Loucy (cell line): ENCODE measurements at regions not wholly inside any gene's neighbourhood (a gene's known extent, or its start where the extent isn't known, plus 50 kb on each side); places are given as distances from the start of the nearest gene placed in this dataset.

Experiments used
- H2AFZ ChIP-seq: fragments of 200-600 bp; sonication (generic); 2 replicates; pipeline ENCODE4 v1.6.0; 2016; ENCODE audit warnings: antibody characterized with exemption, mild to moderate bottlenecking, low read length, moderate library complexity
- H3F3A ChIP-seq: fragments of 200-600 bp; 2 replicates; pipeline ENCODE4 v1.6.0; 2016; ENCODE audit warnings: antibody characterized with exemption, low read depth, mild to moderate bottlenecking
- H3K27me3 ChIP-seq: fragments of 200-600 bp; sonication (generic); 2 replicates; pipeline ENCODE4 v1.6.1; 2014; ENCODE audit warnings: low read length, mild to moderate bottlenecking; ENCODE audit not compliant: insufficient read depth, poor library complexity, severe bottlenecking
- H3K36me3 ChIP-seq: fragments of 200-600 bp; sonication (generic); 2 replicates; pipeline ENCODE4 v1.6.1; 2016; ENCODE audit warnings: low read length; ENCODE audit not compliant: insufficient read depth
- H3K4me1 ChIP-seq: fragments of 200-600 bp; sonication (generic); 2 replicates; pipeline ENCODE4 v1.5.1; 2014; ENCODE audit warnings: low read length, mild to moderate bottlenecking; ENCODE audit not compliant: insufficient read depth, poor library complexity, severe bottlenecking
- H3K4me2 ChIP-seq: fragments of 200-600 bp; sonication (generic); 2 replicates; pipeline ENCODE4 v1.6.0; 2014; ENCODE audit warnings: antibody characterized with exemption, low read length, low read depth, mild to moderate bottlenecking; ENCODE audit not compliant: poor library complexity, severe bottlenecking
- H3K4me3 ChIP-seq: fragments of 200-600 bp; sonication (generic); 2 replicates; pipeline ENCODE4 v1.5.1; 2014; ENCODE audit warnings: low read length, mild to moderate bottlenecking, mixed read lengths; ENCODE audit not compliant: poor library complexity, severe bottlenecking
- H3K79me2 ChIP-seq: fragments of 200-600 bp; sonication (generic); 2 replicates; pipeline ENCODE4 v1.6.1; 2014; ENCODE audit warnings: low read length; ENCODE audit not compliant: insufficient read depth
- H3K9ac ChIP-seq: fragments of 200-600 bp; sonication (generic); 2 replicates; pipeline ENCODE4 v1.6.0; 2014; ENCODE audit warnings: mild to moderate bottlenecking, low read depth, low read length, moderate library complexity; ENCODE audit not compliant: poor library complexity, severe bottlenecking
- H3K9me2 ChIP-seq: fragments of 200-600 bp; sonication (generic); replicated peaks from 2 replicates; pipeline ENCODE4 v1.6.1; 2016; ENCODE audit warnings: low read depth, low read length, mixed read lengths
- H3K9me3 ChIP-seq: fragments of 200-600 bp; sonication (generic); 2 replicates; pipeline ENCODE4 v1.6.1; 2014; ENCODE audit warnings: mild to moderate bottlenecking, antibody characterized with exemption, low read length, low read depth; ENCODE audit not compliant: insufficient read depth
- H4K20me1 ChIP-seq: fragments of 200-600 bp; sonication (generic); 2 replicates; pipeline ENCODE4 v1.6.0; 2014; ENCODE audit warnings: antibody characterized with exemption, low read length, mild to moderate bottlenecking; ENCODE audit not compliant: insufficient read depth, poor library complexity, severe bottlenecking
- EZH2phosphoT487 ChIP-seq: fragments of 200-600 bp; IDR thresholded peaks from 2 replicates; pipeline ENCODE4 v1.6.1; 2018; ENCODE audit warnings: antibody characterized with exemption, mild to moderate bottlenecking, moderate library complexity, borderline replicate concordance
- TF ChIP-seq, protein P1 (sequence below): fragments of 200-600 bp; sonication (generic); conservative IDR thresholded peaks from 2 replicates; pipeline ENCODE4 v1.5.1; 2014; ENCODE audit warnings: mild to moderate bottlenecking, antibody characterized with exemption, low read length

DNA sequence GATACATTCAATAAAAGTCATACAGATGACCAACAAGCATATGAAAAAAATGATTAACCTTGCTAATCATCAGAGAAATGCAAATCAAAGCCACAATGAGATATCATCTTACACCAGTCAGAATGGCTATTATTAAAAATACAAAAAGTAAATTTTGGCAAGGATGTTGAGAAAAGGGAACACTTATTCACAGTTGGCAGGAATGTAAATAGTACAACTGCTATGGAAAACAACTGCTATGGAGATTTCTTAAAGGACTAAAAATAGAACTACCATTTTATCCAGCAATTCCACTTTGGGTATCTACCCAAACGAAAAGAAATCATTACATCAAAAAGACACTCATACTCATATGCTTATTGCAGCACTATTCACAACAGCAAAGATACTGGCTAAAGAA, 1121.8 kb downstream of the TBL1XR1 start:
- TF ChIP-seq, protein P1, sequence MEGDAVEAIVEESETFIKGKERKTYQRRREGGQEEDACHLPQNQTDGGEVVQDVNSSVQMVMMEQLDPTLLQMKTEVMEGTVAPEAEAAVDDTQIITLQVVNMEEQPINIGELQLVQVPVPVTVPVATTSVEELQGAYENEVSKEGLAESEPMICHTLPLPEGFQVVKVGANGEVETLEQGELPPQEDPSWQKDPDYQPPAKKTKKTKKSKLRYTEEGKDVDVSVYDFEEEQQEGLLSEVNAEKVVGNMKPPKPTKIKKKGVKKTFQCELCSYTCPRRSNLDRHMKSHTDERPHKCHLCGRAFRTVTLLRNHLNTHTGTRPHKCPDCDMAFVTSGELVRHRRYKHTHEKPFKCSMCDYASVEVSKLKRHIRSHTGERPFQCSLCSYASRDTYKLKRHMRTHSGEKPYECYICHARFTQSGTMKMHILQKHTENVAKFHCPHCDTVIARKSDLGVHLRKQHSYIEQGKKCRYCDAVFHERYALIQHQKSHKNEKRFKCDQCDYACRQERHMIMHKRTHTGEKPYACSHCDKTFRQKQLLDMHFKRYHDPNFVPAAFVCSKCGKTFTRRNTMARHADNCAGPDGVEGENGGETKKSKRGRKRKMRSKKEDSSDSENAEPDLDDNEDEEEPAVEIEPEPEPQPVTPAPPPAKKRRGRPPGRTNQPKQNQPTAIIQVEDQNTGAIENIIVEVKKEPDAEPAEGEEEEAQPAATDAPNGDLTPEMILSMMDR = no peak
- TF ChIP-seq EZH2phosphoT487 = no peak

DNA sequence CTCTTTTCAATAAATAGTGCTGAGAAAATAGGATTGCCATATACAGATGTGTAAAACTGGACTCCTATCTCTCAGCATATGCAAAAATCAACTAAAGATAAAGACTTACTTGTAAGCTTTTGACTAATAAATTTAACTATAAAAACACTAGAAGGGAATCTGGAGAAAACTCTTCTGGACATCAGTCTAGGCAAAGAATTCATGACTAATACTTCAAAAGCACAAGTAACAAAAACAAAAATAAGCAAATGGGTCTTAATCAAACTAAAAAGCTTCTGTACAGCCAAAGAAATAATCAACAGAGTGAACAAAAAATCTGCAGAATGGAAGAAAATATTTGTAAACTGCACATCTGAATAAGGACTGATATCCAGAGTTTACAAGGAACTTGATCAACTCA, 1122.2 kb downstream of the TBL1XR1 start:
- no peaks in the 10 kb centered on the region for H3K4me1 ChIP-seq
- no peaks in the 10 kb centered on the region for H3F3A ChIP-seq
- no peaks in the 10 kb centered on the region for H3K9me3 ChIP-seq
- no peaks in the 10 kb centered on the region for H3K79me2 ChIP-seq
- no peaks in the 10 kb centered on the region for H3K27me3 ChIP-seq
- TF ChIP-seq, protein P1 = no peak
- TF ChIP-seq EZH2phosphoT487 = no peak
- no peak overlapping the region for H2AFZ ChIP-seq
- H3K9ac ChIP-seq = no peak overlapping the region
- H3K36me3 ChIP-seq = no peaks in the 10 kb centered on the region
- H3K9me2 ChIP-seq = no peaks in the 10 kb centered on the region
- no peak overlapping the region for H3K4me2 ChIP-seq
- H4K20me1 ChIP-seq = no peaks in the 10 kb centered on the region
- H3K4me3 ChIP-seq = no peak overlapping the region

More for the DNA sequence above, 1121.8 kb downstream of the TBL1XR1 start:
- Histone ChIP-seq H3K9me2 (no peaks in the 10 kb centered on the region), H3K4me2 (no peak overlapping the region), H4K20me1 (no peaks in the 10 kb centered on the region), H3K36me3 (no peaks in the 10 kb centered on the region), H3K9me3 (no peaks in the 10 kb centered on the region), H3K4me1 (no peaks in the 10 kb centered on the region), H3F3A (no peaks in the 10 kb centered on the region), H3K79me2 (no peaks in the 10 kb centered on the region), H3K4me3 (no peak overlapping the region), H3K27me3 (no peaks in the 10 kb centered on the region), H3K9ac (no peak overlapping the region), H2AFZ (no peak overlapping the region)

DNA sequence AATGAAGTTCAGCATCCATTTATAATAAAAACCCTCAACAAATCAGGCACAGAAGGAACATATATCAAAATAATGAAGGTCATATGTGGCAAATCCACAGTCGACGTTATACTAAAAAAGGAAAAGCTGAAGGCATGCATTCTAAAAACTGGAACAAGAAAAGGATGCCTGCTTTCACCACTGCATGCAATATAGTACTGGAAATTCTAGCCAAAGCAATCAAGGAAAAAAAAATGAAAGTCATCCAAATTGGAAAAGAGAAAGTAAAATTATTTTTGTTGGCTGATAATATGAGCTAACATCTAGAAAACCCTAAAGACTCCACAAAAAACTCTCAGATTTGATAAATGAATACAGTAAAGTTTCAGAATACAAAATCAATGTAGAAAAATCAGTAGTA, 1123.2 kb downstream of the TBL1XR1 start:
- H2AFZ ChIP-seq = no peak overlapping the region
- H3K36me3 ChIP-seq = no peaks in the 10 kb centered on the region
- no peaks in the 10 kb centered on the region for H3K27me3 ChIP-seq
- H3K9me2 ChIP-seq = no peaks in the 10 kb centered on the region
- TF ChIP-seq, protein P1 = no peak
- no peak for TF ChIP-seq EZH2phosphoT487
- no peaks in the 10 kb centered on the region for H3K79me2 ChIP-seq
- no peaks in the 10 kb centered on the region for H3F3A ChIP-seq
- no peak overlapping the region for H3K4me2 ChIP-seq
- no peaks in the 10 kb centered on the region for H3K9me3 ChIP-seq
- H3K4me3 ChIP-seq = no peak overlapping the region
- no peaks in the 10 kb centered on the region for H3K4me1 ChIP-seq
- H4K20me1 ChIP-seq = no peaks in the 10 kb centered on the region
- H3K9ac ChIP-seq = no peak overlapping the region
